A673 (cell line): ENCODE measurements at regions not wholly inside any gene's neighbourhood (a gene's known extent, or its start where the extent isn't known, plus 50 kb on each side); places are given as distances from the start of the nearest gene placed in this dataset.

ENCODE experiments used
- EZH2 ChIP-seq: fragments of 200-600 bp; sonication (generic); IDR thresholded peaks from 2 replicates; pipeline ENCODE4 v1.6.1; 2017; ENCODE audit warnings: borderline replicate concordance, low read depth, mild to moderate bottlenecking, mixed read lengths, antibody characterized with exemption, low read length; ENCODE audit not compliant: poor library complexity, severe bottlenecking
- TF ChIP-seq, protein P1 (sequence below): fragments of 300-800, 200-600 bp; sonication (generic); conservative IDR thresholded peaks from 2 replicates; pipeline ENCODE4 v1.5.1; 2017; ENCODE audit warnings: low read depth, mild to moderate bottlenecking, antibody characterized with exemption, low read length, moderate library complexity, mixed read lengths

DNA sequence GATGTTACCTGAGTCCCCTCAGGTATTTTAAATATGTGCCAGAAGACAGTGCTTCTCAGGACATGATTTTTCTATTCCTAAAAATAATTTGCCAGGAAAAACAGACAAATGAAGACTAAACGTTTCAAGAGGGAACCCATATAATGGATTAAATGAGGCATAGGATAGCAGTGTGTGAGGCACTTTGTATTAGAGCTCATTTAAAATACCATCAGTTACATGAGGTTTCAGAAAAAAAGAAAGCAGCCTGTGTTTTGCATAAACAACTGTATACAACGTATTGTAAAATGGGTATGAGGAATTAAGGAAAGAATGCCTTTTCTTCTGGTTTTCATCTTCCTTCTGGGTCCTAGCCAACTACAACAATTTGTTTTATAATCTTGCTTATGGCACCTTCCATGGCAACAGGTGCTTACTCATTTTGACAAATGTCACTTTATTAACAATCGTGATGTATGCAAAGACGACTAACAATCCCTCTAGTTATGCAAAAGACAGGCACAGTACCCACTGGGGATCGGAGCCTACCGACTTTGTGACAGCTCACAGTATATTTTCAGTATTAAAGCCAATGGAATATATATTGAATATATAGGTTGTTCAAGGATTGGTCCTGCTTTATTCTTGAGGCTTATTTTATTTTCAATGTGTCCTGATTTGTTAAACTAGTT is 231.6 kb upstream of the ZNF717 start:
- TF ChIP-seq, protein P1, sequence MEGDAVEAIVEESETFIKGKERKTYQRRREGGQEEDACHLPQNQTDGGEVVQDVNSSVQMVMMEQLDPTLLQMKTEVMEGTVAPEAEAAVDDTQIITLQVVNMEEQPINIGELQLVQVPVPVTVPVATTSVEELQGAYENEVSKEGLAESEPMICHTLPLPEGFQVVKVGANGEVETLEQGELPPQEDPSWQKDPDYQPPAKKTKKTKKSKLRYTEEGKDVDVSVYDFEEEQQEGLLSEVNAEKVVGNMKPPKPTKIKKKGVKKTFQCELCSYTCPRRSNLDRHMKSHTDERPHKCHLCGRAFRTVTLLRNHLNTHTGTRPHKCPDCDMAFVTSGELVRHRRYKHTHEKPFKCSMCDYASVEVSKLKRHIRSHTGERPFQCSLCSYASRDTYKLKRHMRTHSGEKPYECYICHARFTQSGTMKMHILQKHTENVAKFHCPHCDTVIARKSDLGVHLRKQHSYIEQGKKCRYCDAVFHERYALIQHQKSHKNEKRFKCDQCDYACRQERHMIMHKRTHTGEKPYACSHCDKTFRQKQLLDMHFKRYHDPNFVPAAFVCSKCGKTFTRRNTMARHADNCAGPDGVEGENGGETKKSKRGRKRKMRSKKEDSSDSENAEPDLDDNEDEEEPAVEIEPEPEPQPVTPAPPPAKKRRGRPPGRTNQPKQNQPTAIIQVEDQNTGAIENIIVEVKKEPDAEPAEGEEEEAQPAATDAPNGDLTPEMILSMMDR, result no peak
- TF ChIP-seq EZH2, result no peak
